ENCODE measurements at regions not wholly inside any gene's neighbourhood (a gene's known extent, or its start where the extent isn't known, plus 50 kb on each side); places are given as distances from the start of the nearest gene placed in this dataset.

- TF ChIP-seq CTCF (conservative IDR thresholded peaks at IDR 0.05; ENCODE audit: low read depth, low read length) = no peak
- no peak overlapping the region for H3K4me3 ChIP-seq (ENCODE audit: low read depth, low read length)
- no peak for DNase-seq (ENCODE audit: low read depth)
Observed at GRCh38 chr12:5184186-5184585, 140.5 kb downstream of the KCNA5 start.

- no peak for TF ChIP-seq CTCF (conservative IDR thresholded peaks at IDR 0.05; ENCODE audit: low read depth, low read length)
- no peak overlapping the region for H3K4me3 ChIP-seq (ENCODE audit: low read depth, low read length)
- DNase-seq (ENCODE audit: low read depth) = no peak
Observed at GRCh38 chr12:5185435-5186069, 141.9 kb downstream of the KCNA5 start.

GRCh38 chr12:5186715-5187114 is 143.0 kb downstream of the KCNA5 start:
- no peak for DNase-seq (ENCODE audit: low read depth)
- TF ChIP-seq CTCF (conservative IDR thresholded peaks at IDR 0.05; ENCODE audit: low read depth, low read length) = no peak
- H3K4me3 ChIP-seq (ENCODE audit: low read depth, low read length) = no peak overlapping the region

- TF ChIP-seq CTCF (conservative IDR thresholded peaks at IDR 0.05; ENCODE audit: low read depth, low read length) = no peak
- no peak for DNase-seq (ENCODE audit: low read depth)
- H3K4me3 ChIP-seq (ENCODE audit: low read depth, low read length) = no peak overlapping the region
Observed at GRCh38 chr12:5187136-5187535, 143.5 kb downstream of the KCNA5 start.

- no peak for TF ChIP-seq CTCF (conservative IDR thresholded peaks at IDR 0.05; ENCODE audit: low read depth, low read length)
- H3K4me3 ChIP-seq (ENCODE audit: low read depth, low read length) = no peak overlapping the region
- no peak for DNase-seq (ENCODE audit: low read depth)
Observed at GRCh38 chr12:5188472-5188871, 144.8 kb downstream of the KCNA5 start.

- TF ChIP-seq CTCF (conservative IDR thresholded peaks at IDR 0.05; ENCODE audit: low read depth, low read length) = no peak
- no peak for DNase-seq (ENCODE audit: low read depth)
- H3K4me3 ChIP-seq (ENCODE audit: low read depth, low read length) = no peak overlapping the region
Observed at GRCh38 chr12:5189173-5189572, 145.5 kb downstream of the KCNA5 start.

GRCh38 chr12:5191803-5192538 is 148.3 kb downstream of the KCNA5 start:
- DNase-seq (ENCODE audit: low read depth) = no peak
- TF ChIP-seq CTCF (conservative IDR thresholded peaks at IDR 0.05; ENCODE audit: low read depth, low read length) = no peak
- no peak overlapping the region for H3K4me3 ChIP-seq (ENCODE audit: low read depth, low read length)
